ENCODE measurements at regions not wholly inside any gene's neighbourhood (a gene's known extent, or its start where the extent isn't known, plus 50 kb on each side); places are given as distances from the start of the nearest gene placed in this dataset.

DNA sequence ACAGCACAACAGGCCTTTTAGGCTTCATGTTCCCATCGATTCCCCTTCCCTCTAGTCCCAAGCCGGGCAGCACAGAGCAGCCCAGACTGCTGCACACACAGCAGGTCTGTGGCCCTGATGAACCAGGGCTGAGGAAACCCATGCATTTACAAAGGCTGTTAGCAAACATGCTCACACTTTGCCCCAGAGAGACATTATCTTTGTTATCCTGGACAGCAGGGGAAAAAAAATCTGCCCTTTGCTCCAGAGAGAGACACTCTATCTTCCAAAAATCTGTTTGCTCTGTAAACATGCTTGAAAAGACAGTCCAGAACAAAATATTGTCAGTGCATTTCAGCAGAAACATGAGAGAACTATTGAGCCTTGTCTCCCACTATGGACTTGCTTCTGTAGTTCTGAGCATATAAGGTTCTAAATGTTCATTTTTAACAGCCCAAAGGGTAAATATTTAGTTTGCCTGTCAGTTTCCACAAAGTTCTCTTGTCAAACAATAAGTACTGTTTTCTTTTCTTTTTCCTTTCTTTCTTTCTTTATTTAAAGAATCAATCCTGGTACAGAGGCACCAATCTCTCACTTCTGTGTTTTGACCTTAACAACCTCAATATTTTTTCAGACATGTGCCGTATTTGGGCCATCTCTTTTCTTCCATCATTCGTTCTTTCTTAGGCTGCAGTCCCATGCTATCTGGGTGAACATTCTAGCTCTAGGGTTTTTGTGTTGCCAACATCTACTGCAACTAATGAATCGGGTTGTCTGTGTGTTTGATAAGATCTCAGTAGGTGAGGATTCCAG, 468.0 kb downstream of the EPM2A start (continued):
- TF ChIP-seq, protein P1, sequence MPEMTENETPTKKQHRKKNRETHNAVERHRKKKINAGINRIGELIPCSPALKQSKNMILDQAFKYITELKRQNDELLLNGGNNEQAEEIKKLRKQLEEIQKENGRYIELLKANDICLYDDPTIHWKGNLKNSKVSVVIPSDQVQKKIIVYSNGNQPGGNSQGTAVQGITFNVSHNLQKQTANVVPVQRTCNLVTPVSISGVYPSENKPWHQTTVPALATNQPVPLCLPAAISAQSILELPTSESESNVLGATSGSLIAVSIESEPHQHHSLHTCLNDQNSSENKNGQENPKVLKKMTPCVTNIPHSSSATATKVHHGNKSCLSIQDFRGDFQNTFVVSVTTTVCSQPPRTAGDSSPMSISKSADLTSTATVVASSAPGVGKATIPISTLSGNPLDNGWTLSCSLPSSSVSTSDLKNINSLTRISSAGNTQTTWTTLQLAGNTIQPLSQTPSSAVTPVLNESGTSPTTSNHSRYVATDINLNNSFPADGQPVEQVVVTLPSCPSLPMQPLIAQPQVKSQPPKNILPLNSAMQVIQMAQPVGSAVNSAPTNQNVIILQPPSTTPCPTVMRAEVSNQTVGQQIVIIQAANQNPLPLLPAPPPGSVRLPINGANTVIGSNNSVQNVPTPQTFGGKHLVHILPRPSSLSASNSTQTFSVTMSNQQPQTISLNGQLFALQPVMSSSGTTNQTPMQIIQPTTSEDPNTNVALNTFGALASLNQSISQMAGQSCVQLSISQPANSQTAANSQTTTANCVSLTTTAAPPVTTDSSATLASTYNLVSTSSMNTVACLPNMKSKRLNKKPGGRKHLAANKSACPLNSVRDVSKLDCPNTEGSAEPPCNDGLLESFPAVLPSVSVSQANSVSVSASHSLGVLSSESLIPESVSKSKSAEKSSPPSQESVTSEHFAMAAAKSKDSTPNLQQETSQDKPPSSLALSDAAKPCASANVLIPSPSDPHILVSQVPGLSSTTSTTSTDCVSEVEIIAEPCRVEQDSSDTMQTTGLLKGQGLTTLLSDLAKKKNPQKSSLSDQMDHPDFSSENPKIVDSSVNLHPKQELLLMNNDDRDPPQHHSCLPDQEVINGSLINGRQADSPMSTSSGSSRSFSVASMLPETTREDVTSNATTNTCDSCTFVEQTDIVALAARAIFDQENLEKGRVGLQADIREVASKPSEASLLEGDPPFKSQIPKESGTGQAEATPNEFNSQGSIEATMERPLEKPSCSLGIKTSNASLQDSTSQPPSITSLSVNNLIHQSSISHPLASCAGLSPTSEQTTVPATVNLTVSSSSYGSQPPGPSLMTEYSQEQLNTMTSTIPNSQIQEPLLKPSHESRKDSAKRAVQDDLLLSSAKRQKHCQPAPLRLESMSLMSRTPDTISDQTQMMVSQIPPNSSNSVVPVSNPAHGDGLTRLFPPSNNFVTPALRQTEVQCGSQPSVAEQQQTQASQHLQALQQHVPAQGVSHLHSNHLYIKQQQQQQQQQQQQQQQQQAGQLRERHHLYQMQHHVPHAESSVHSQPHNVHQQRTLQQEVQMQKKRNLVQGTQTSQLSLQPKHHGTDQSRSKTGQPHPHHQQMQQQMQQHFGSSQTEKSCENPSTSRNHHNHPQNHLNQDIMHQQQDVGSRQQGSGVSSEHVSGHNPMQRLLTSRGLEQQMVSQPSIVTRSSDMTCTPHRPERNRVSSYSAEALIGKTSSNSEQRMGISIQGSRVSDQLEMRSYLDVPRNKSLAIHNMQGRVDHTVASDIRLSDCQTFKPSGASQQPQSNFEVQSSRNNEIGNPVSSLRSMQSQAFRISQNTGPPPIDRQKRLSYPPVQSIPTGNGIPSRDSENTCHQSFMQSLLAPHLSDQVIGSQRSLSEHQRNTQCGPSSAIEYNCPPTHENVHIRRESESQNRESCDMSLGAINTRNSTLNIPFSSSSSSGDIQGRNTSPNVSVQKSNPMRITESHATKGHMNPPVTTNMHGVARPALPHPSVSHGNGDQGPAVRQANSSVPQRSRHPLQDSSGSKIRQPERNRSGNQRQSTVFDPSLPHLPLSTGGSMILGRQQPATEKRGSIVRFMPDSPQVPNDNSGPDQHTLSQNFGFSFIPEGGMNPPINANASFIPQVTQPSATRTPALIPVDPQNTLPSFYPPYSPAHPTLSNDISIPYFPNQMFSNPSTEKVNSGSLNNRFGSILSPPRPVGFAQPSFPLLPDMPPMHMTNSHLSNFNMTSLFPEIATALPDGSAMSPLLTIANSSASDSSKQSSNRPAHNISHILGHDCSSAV (CRISPR knock-in tag; IDR thresholded peaks at IDR 0.05; ENCODE audit: borderline replicate concordance) = no peak
- TF ChIP-seq ATF1 (CRISPR knock-in tag; IDR thresholded peaks at IDR 0.05) (peak; percentile 82), ZNF788 (CRISPR knock-in tag; IDR thresholded peaks at IDR 0.05; ENCODE audit: borderline replicate concordance) (peak; percentile 97), JUN (CRISPR knock-in tag; IDR thresholded peaks at IDR 0.05) (peak; percentile 86), NR2F6 (IDR thresholded peaks at IDR 0.05) (peak; percentile 95), NR2F6 (CRISPR knock-in tag; IDR thresholded peaks at IDR 0.05) (peak; percentile 90), ZNF790 (CRISPR knock-in tag; IDR thresholded peaks at IDR 0.05; ENCODE audit: borderline replicate concordance) (peak; percentile 46; the same call in 1 of the 2 replicates), XRCC5 (optimal IDR thresholded peaks at IDR 0.05; ENCODE audit: low read length) (peak; percentile 90), NFYB (CRISPR knock-in tag; IDR thresholded peaks at IDR 0.05) (no peak), ZNF326 (CRISPR knock-in tag; IDR thresholded peaks at IDR 0.05; ENCODE audit: borderline replicate concordance) (no peak), ETV6 (CRISPR knock-in tag; conservative IDR thresholded peaks at IDR 0.05) (0 out of 2 replicates have a peak, but pooled peaks have one; percentile 42), TSC22D2 (CRISPR knock-in tag; IDR thresholded peaks at IDR 0.05; ENCODE audit: borderline replicate concordance) (peak; percentile 79; the same call in 1 of the 2 replicates)
- TF ChIP-seq, protein P2, sequence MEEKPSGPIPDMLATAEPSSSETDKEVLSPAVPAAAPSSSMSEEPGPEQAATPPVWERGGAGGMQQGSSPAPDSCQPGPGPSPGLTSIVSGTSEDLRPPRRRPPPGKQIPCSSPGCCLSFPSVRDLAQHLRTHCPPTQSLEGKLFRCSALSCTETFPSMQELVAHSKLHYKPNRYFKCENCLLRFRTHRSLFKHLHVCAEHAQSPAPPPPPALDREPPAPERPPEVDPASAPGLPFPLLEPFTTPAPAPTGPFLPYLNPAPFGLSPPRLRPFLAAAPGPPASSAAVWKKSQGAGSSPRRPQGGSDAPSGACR (CRISPR knock-in tag; IDR thresholded peaks at IDR 0.05) = peak; percentile 88
- TF ChIP-seq, protein P3, sequence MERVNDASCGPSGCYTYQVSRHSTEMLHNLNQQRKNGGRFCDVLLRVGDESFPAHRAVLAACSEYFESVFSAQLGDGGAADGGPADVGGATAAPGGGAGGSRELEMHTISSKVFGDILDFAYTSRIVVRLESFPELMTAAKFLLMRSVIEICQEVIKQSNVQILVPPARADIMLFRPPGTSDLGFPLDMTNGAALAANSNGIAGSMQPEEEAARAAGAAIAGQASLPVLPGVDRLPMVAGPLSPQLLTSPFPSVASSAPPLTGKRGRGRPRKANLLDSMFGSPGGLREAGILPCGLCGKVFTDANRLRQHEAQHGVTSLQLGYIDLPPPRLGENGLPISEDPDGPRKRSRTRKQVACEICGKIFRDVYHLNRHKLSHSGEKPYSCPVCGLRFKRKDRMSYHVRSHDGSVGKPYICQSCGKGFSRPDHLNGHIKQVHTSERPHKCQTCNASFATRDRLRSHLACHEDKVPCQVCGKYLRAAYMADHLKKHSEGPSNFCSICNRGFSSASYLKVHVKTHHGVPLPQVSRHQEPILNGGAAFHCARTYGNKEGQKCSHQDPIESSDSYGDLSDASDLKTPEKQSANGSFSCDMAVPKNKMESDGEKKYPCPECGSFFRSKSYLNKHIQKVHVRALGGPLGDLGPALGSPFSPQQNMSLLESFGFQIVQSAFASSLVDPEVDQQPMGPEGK (CRISPR knock-in tag; IDR thresholded peaks at IDR 0.05) = peak; percentile 79
- TF ChIP-seq, protein P4, sequence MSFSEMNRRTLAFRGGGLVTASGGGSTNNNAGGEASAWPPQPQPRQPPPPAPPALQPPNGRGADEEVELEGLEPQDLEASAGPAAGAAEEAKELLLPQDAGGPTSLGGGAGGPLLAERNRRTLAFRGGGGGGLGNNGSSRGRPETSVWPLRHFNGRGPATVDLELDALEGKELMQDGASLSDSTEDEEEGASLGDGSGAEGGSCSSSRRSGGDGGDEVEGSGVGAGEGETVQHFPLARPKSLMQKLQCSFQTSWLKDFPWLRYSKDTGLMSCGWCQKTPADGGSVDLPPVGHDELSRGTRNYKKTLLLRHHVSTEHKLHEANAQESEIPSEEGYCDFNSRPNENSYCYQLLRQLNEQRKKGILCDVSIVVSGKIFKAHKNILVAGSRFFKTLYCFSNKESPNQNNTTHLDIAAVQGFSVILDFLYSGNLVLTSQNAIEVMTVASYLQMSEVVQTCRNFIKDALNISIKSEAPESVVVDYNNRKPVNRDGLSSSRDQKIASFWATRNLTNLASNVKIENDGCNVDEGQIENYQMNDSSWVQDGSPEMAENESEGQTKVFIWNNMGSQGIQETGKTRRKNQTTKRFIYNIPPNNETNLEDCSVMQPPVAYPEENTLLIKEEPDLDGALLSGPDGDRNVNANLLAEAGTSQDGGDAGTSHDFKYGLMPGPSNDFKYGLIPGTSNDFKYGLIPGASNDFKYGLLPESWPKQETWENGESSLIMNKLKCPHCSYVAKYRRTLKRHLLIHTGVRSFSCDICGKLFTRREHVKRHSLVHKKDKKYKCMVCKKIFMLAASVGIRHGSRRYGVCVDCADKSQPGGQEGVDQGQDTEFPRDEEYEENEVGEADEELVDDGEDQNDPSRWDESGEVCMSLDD (CRISPR knock-in tag; IDR thresholded peaks at IDR 0.05; ENCODE audit: borderline replicate concordance) = peak; percentile 76; the same call in 1 of the 2 replicates

All from HepG2 (cell line).